Right lobe of liver (tissue), 4 donors: ENCODE measurements at regions not wholly inside any gene's neighbourhood (a gene's known extent, or its start where the extent isn't known, plus 50 kb on each side); places are given as distances from the start of the nearest gene placed in this dataset.

Source experiments
- POLR2A ChIP-seq: fragments of 450-650 bp; IDR thresholded peaks from one replicate; pipeline ENCODE4 v1.6.1; 2017; ENCODE audit warnings: antibody characterized with exemption, mild to moderate bottlenecking
- TF ChIP-seq, protein P1 (sequence below), 4 donors: fragments of 200-600 bp in 3 of 4; fragments of 450-650 bp in 1 of 4; IDR thresholded peaks; one replicate each; pipeline versions ENCODE4 v1.5.1 to v1.8.0; 2016 to 2022; ENCODE audit warnings: antibody characterized with exemption in 4 of 4, mild to moderate bottlenecking in 2 of 4
- donor health status: DM: no; HTN: no; CAD: no.
- donor health status: DM: no; HTN: no; CAD: no.
- donor health status: DM: no; HTN: yes; CAD: no.

GRCh38 chr10:10294184-10294880 is 723.3 kb upstream of the CELF2 start:
- TF ChIP-seq, protein P1, sequence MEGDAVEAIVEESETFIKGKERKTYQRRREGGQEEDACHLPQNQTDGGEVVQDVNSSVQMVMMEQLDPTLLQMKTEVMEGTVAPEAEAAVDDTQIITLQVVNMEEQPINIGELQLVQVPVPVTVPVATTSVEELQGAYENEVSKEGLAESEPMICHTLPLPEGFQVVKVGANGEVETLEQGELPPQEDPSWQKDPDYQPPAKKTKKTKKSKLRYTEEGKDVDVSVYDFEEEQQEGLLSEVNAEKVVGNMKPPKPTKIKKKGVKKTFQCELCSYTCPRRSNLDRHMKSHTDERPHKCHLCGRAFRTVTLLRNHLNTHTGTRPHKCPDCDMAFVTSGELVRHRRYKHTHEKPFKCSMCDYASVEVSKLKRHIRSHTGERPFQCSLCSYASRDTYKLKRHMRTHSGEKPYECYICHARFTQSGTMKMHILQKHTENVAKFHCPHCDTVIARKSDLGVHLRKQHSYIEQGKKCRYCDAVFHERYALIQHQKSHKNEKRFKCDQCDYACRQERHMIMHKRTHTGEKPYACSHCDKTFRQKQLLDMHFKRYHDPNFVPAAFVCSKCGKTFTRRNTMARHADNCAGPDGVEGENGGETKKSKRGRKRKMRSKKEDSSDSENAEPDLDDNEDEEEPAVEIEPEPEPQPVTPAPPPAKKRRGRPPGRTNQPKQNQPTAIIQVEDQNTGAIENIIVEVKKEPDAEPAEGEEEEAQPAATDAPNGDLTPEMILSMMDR (IDR thresholded peaks at IDR 0.05) = no peak
- TF ChIP-seq POLR2A = no peak
